HG03064 (cell line): ENCODE measurements at regions not wholly inside any gene's neighbourhood (a gene's known extent, or its start where the extent isn't known, plus 50 kb on each side); places are given as distances from the start of the nearest gene placed in this dataset.
"Not testable (repeated sequence)": the region's sequence is repeated elsewhere in the genome, so short reads cannot be mapped to it uniquely, and the experiment has no call there.

Source experiments
- ATAC-seq: cut with Tn5 transposase; IDR thresholded peaks from one replicate; pipeline ENCODE4 v1.9.1; 2021; ENCODE audit warnings: low read depth; ENCODE audit not compliant: unreplicated experiment

DNA sequence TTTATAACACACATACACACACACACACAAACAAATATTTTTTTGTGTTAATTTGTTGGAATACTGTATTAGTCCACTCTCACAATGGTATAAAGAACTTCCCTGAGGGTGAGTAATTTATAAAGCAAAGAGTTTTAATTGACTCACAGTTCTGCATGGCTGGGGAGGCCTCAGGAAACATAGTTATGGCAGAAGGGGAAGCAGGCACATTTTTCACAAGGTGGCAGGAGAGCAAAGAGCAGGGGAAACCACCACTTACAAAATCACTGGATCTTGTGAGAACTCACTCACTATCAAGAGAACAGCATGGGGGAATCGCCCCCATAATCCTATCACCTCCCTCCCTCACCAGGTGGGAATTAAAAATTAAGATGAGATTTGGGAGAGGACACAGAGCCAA, 205.4 kb upstream of the PTPRD start:
- ATAC-seq: no peak

DNA sequence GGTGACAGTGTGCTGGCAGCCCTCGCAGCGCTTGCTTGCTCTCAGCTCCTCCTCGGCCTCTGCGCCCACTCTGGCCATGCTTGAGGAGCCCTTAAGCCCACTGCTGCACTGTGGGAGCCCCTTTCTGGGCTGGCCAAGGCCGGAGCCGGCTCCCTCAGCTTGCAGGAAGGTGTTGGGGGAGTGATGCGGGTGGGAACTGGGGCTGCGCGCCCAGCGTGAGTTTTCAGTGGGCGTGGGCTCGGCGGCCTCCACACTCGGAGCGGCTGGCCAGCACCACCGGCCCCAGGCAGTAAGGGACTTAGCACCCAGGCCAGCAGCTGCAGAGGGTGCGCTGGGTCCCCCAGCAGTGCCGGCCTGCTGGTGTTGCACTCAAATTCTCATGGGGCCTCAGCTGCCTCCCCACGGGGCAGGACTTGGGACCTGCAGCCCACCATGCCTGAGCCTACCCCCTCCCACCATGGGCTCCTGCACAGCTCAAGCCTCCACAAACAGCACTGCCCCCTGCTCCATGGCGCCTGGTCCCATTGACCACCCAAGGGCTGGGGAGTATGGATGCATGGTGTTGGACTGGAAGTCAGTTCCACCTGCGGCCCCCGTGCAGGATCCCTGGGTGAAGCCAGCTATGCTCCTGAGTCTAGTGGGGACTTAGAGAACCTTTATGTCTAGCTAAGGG, 223.1 kb upstream of the PTPRD start:
- no peak for ATAC-seq

DNA sequence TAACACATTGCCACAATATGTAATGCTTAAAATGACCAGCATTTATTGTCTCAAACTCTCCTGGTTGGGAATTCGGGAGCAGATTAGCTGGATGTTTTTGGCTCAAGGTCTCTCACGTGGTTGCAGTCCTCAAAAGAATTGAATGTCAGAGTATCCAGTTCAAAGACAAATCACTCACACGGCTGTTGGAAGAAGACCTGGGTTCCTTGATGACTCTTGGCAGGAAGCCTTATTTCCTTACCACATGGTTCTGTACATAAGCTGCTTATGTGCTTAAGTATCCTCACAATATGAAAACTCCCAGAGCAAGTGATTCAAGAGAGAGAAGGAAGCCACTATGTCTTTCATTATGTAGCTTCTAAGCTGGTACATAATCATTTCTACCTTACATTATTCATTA, 230.3 kb upstream of the PTPRD start:
- ATAC-seq: no peak

DNA sequence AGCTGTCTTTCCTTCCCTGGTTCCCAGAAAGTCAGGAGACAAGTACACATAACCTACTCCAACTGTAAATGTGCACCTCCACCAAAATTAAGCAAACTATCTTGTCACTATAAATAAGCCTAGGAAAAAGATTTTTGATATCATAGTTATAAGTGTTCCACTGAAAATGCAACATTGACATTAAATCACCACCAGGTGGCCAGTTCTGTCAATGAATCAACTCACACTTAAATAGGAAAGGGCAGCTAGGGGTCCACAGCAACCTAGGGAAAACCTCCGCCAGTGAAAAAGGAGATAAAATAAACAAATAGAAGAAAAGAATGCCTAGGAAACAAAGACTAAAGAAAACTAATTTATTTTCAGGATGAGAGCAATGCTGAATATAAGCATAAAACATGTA, 243.0 kb upstream of the PTPRD start:
- ATAC-seq: no peak

DNA sequence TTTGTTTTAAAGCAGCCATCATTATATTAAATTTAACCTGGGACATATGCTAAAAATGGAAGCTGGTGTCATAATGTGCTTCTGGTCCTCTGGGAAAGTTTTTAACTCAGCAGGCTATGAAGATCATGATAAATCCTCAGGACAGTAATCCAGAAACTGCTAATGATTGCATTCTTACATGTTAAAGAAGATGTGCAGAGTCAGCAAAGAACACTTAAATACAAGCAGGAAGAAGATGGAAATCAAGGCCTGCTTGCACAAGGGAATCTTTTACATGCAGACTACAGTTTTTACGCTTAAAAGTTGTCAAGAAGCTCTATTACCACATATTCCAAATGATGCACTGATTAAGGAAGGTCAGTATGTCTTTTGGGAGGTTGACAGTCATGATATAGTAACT, 246.0 kb upstream of the PTPRD start:
- ATAC-seq: no peak

DNA sequence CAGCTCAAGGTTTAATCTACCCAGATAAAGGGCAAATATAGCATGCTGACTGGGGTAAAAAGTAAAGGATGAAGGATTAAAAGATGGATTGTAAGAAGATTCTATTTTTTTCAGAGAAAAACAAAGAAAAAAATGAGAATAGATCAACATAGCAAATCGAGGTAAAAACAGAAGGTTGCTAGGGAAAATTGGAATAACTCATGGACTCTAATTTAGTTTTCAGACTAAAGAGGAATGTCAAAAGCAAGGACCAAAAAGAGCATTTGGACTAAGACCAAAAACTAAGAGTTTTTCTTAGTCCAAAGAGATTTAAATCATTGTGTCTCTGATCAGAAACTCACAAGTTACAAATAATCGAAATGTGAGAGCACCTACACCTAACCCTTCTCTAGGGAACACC, 250.7 kb upstream of the PTPRD start:
- ATAC-seq: no peak

DNA sequence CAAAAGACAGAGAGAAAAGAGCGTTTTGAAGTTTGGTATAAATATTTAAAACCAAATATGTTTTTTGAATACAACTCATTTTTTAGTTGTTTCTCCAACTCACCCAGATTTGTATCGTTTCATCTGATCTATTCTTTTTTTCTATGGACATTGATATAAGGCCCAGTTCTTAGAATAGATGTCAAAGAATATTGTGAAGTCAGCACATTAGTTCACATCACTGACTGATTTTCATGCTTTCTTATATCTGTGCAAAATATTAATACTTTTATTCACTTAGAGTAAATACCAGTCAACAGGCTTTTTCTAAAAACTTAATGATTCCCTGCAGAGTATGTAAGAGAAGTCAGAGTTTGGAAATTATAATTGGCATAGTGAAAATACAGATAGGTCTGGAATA, 254.4 kb upstream of the PTPRD start:
- ATAC-seq: no peak

DNA sequence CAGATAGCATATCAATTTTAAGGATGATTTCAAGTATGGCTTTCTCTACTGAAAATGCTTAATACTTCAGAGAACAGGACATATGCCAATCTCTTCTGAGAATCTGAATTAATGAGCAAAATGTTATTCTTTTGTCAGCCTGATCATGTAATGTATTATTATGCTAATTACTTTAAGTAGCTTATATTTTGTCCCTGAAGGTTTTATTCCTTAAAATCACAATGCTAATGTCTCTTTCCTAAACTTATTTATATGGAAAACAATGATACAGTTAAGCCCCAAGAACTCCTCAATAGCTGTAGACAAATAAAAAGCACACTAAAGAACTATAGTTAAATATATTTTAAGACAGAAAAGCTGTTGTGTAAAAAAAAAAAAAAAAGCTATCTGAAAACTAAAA, 256.9 kb upstream of the PTPRD start:
- ATAC-seq: no peak

DNA sequence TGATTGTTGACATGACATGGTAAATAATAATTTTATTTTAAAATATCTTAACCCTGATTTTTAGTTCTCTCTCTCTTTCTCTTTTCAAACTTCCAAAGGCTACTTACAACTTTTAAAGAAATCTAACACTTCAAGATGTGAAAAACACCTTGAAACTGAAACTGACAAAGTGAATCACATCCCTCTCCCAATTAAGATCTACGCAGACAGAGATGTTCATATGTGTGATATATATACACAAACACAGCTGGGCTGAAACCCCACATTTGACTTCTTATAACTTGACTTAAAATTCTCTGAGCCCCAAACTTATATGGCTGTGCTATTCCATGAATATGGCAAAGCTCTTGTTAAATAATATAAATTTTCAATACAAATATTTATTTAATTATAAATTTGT, 261.2 kb upstream of the PTPRD start:
- no peak for ATAC-seq

DNA sequence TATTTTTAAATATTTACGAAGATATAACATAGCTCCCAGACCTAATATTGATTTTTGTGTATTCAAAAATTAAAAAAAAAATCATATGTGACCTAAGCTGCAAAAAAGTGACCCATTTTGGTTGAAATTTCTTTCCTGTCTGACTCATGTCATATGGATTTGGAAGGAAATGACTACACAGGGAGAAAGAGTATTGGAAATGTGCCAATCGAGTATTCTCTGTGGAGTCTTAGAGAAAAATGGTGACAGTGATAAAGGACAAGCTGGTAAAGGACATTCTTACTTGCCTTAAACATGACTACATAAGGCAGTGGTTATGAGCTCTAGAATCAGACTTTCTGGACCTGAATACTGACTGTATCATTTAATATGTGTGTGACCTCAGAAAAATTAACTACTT, 262.9 kb upstream of the PTPRD start:
- no peak for ATAC-seq

DNA sequence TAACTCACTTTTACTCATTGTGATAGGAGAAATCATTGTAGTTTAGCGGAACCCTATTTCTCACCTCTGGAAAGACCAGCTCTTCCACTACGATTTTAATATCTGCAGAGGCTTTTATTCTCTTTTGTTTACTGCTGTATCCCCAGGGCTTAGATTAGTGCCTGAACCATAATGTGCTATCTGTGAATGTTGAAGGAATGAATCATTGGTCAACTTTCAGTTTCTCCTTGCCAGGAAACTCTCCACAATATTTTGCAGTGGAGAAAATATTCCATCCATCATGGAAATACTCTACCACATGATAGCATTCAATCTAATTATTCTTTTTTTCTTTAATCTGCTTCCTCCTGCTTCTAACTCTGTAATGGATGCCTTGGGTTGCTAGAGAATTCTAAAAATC, 263.5 kb upstream of the PTPRD start:
- no peak for ATAC-seq

DNA sequence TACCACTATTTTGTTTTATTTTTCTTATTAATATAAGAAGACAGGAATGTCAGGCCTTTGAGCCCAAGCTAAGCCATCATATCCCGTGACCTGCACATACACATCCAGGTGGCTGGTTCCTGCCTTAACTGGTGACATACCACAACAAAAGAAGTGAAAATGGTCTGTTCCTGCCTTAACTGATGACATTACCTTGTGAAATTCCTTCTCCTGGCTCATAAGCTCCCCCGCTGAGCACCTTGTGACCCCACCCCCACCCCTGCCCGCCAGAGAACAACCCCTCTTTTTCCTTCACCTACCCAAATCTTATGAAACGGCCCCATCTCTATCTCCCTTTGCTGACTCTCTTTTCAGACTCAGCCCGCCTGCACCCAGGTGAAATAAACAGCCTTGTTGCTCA, 277.5 kb upstream of the PTPRD start:
- ATAC-seq: not testable (repeated sequence)

DNA sequence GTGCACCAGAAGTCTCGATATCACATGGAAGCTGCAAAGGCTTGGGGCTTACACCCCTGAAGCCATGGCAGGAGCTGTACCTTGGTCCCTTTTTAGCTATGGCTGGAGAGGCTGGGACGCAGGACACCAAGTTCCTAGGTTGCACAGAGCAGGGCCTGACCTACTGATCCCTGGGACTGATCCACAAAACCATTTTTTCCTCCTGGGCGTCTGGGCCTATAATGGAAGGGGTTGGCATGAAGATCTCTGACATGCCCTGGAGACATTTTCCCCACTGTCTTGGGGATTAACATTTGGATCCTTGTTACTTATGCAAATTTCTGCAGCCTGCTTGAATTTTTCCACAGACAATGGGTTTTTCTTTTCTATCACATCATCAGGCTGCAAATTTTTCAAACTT, 286.7 kb upstream of the PTPRD start:
- ATAC-seq: no peak

DNA sequence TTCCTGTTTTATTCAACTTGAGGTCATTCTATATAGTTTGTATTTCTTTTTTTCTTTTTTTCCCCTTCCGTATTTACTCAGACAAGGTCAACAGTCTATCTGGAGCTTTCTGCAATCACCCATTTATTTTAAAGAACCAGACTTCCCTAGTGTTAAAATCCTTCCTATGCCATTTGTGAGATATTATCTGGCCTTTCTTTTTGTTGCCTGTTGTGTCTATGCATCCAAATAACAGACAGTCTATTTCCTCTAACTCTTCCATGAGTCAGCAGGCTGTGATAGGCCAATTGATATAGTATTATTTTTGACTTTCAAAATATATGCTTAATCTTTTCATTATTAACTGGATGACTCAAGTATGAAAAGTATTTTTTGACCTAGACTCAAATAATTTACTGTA, 291.2 kb upstream of the PTPRD start:
- no peak for ATAC-seq

DNA sequence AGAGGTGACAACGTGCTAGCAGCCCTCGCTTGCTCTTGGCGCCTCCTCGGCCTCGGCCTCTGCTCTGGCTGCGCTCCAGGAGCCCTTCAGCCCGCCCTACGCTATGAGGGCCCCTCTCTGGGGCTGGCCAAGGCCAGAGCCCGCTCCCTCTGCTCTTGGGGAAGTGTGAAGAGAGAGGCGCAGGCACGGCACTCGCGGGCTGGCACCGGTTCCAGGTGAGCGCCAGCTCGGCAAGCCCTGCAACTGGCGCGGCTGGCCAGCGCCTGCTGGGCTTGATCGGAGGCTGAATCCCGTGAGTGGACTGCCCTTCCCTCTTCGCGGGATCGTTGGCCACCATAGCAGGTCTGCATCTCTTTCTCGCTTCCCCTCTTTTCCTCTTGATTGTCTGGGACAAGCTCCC, 298.0 kb upstream of the PTPRD start:
- no peak for ATAC-seq

DNA sequence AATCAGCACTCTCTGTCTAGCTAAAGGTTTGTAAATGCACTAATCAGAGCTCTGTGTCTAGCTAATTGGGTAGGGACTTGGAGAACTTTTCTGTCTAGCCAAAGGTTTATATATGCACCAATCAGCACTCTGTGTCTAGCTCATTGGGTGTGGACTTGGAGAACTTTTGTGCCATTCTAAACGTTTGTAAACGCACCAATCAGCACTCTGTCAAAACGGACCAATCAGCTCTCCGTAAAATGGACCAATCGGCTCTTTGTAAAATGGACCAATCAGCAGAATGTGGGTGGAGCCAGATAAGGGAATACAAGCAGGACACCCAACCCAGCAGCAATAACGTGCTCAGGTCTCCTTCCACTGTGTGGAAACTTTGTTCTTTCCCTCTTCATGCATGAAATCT, 298.6 kb upstream of the PTPRD start:
- ATAC-seq: no peak

DNA sequence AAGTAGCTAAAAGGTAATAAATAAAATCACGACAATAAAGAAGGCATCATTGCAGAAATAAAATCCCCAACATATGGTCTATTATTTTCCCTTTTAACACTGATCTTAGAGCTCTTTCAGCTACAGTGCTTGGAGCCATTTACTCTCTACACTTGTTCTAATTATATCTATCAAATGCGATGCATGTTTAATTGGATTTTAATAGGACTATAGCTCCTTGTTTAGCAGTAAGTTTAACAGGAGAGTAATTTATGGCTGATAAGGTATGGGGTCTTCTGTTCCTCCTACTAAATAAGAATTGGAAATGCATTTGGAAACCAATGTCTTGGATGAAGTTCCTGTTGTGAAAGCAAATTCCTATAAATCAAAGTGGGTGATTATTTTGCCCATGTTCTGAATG, 304.2 kb upstream of the PTPRD start:
- no peak for ATAC-seq

DNA sequence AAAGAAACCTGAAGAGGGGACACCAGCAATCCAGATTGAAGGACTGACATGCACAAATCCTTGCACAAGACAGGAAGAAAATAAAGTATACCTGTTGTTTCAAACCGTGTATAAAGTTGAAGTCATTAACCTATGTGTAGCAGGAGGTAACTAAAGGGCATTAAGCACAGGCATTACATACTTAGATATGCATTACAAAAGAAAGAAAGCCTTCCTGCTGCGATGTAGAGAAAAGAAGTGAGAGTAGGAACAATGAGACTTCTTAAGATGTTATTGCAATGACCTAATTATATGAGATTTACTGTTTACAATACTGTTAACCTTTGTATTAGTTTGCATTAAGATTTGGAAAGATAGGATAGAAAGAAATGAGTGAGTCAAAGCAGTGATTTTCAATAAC, 308.9 kb upstream of the PTPRD start:
- ATAC-seq: no peak

DNA sequence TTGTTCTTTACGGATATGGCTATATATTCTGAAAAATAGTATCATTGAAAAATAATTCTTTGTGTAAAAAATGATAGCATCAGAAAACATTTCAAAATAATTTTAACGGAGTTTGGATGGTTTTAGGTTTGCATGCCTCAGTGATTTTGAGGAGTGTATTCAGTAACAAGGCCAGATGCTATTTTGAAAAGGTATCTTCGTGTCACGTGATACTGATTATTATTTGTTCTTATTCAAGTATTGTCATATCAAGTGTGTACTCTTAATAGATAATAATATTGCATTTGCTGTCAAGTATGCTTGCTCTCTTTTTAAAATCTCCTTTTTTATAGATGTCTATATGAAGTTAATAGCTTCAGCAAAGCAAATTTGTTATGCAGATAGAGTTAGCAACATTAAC, 313.1 kb upstream of the PTPRD start:
- no peak for ATAC-seq

DNA sequence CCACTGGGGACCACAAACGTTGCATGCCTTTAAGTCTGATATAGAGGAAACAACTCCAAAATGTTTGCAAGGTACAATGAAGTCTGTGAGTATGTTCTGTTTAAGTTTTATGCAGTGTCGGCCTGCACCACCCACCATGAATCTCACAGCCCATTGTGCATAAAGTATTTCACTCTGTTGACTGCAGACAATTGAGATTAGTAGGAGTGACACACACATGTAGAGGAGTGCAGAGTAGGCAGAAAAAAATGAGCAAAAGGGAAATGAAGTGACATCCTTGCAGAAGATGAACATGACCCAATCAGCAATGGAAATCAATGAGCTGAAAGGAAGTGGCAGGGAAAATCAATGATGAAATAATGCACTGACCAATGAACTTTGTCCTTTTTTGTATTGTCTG, 315.6 kb upstream of the PTPRD start:
- no peak for ATAC-seq

DNA sequence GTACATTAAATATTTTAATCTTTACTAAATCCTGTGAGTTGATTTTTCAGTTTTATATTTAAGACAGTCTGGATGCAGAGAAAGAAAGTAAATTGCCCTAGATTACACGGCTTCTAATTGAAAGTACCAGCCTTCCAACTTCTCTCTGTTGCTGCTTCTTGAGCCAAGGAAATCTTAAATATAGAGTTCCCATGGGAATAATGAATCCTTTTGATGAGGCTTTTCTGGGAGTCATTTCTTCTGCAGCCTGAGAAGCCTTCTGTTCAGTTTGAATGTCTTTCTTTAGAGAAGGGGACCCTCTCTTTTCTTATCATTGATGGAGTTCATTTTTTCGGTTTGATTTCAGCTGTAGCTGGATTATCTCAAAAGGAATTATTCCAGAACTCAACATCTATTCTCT, 317.3 kb upstream of the PTPRD start:
- no peak for ATAC-seq

DNA sequence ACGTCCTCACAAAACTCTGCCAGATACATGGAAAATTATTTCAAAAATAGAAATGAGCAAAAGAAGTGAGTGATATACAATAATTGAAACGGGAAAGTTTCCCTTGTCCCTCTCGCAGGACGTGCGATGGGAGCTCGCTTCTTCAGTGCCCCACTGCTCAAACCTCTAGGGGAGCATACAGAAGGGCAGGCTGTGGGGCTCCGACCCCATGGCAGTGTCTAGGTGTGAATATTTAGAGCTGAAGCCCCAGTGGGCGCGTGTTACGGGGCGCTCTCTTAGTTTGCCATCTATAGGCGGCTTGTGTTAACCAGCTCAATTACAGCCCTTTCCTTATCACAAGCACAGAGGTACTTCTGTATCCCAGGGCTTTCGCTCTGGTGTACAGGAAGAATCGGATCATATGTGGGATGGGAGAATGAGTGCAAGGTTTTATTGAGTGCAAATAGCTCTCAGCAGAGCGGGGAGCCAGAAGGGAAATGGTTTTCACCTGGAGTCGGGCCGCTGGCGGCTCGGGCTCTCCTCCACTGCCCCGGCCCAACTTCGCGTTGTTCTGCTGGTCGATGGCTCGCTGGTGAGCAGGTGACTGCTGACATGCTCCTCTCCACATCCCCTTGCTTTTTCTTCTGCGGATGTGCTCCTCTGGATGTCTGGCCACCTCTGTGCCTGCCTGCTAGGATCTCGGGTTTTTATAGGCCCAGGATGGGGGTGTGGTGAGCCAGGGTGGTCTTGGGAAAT, 334.0 kb upstream of the PTPRD start:
- no peak for ATAC-seq

DNA sequence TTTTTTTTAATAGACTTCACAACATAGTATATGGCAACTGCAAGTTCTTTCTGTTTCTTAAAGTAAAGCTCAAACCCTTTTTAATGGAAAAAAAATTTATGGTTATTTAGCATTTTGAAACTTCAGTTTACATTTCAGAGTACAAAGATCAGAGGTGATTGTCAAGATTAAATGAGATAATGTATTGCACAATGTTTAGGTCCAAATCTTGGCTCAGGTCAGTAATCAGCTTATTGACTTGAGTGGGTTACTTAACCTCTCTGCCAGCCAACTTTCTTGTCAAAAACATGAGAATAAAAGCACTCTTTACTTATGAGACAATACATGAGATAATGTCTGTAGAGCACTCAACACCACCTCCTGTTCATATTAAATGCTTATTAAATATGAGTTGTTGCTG, 345.1 kb upstream of the PTPRD start:
- ATAC-seq: no peak
